Nephron (organoid): ENCODE measurements at regions not wholly inside any gene's neighbourhood (a gene's known extent, or its start where the extent isn't known, plus 50 kb on each side); places are given as distances from the start of the nearest gene placed in this dataset.
A peak's percentile ranks its signal among the peaks of the same experiment; 100 is the strongest.

Source experiments
- H3K27ac Mint-ChIP-seq, 3 experiments: 2 replicates each; pipeline ENCODE4 v1.8.0; 2020; ENCODE audit warnings: mixed read lengths in 3 of 3, mild to moderate bottlenecking in 2 of 3, moderate library complexity in 1 of 3
- H3K27me3 Mint-ChIP-seq: 2 replicates; pipeline ENCODE4 v1.8.0; 2021; ENCODE audit warnings: low read depth, mild to moderate bottlenecking, moderate library complexity, mixed read lengths
- H3K36me3 Mint-ChIP-seq: 2 replicates; pipeline ENCODE4 v1.8.0; 2020; ENCODE audit warnings: low read depth, mixed read lengths
- H3K4me1 Mint-ChIP-seq: 2 replicates; pipeline ENCODE4 v1.8.0; 2020; ENCODE audit warnings: mixed read lengths
- H3K4me3 Mint-ChIP-seq, 3 experiments: 2 replicates each; pipeline ENCODE4 v1.8.0; 2020; ENCODE audit warnings: mild to moderate bottlenecking in 3 of 3, mixed read lengths in 3 of 3, moderate library complexity in 2 of 3
- H3K9me3 Mint-ChIP-seq: 2 replicates; pipeline ENCODE4 v1.8.0; 2020; ENCODE audit warnings: mixed read lengths
- TF ChIP-seq, protein P1 (sequence below), 3 experiments: fragments of 200-600 bp; sonication (generic); IDR thresholded peaks; one replicate each; pipeline ENCODE4 v1.5.0; 2021; ENCODE audit warnings: antibody characterized with exemption in 3 of 3; ENCODE audit not compliant: unreplicated experiment in 3 of 3

DNA sequence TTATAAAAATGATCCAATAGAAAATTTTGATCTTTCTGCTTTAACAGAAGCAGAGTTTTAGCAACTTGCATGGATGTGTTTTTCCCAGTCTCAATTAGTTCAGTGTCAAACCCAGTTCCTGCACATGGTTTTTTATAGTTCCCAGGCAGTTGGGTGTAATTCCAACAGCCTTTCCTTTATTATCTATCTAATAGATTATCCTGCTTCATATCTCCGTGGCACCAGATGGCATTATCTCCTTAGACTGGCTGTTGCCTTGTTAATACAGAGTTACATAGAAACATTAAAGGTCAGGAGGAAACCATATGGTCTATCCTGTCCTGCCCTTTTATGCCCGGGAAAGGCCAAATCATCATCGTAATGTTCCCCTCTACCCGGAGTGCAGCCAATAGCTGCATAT lies 400.9 kb upstream of the SMIM21 start:
- TF ChIP-seq, protein P1, sequence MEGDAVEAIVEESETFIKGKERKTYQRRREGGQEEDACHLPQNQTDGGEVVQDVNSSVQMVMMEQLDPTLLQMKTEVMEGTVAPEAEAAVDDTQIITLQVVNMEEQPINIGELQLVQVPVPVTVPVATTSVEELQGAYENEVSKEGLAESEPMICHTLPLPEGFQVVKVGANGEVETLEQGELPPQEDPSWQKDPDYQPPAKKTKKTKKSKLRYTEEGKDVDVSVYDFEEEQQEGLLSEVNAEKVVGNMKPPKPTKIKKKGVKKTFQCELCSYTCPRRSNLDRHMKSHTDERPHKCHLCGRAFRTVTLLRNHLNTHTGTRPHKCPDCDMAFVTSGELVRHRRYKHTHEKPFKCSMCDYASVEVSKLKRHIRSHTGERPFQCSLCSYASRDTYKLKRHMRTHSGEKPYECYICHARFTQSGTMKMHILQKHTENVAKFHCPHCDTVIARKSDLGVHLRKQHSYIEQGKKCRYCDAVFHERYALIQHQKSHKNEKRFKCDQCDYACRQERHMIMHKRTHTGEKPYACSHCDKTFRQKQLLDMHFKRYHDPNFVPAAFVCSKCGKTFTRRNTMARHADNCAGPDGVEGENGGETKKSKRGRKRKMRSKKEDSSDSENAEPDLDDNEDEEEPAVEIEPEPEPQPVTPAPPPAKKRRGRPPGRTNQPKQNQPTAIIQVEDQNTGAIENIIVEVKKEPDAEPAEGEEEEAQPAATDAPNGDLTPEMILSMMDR (IDR thresholded peaks at IDR 0.05; ENCODE audit: unreplicated experiment in 3 of 3): no peak
- Mint-ChIP-seq H3K27ac (no peak overlapping the region), H3K4me3 (no peak overlapping the region), H3K9me3 (peaks cover 5% of the 10 kb centered on the region), H3K36me3 (no peaks in the 10 kb centered on the region), H3K27me3 (peaks cover 6% of the 10 kb centered on the region), H3K4me1 (peaks cover 12% of the 10 kb centered on the region)

DNA sequence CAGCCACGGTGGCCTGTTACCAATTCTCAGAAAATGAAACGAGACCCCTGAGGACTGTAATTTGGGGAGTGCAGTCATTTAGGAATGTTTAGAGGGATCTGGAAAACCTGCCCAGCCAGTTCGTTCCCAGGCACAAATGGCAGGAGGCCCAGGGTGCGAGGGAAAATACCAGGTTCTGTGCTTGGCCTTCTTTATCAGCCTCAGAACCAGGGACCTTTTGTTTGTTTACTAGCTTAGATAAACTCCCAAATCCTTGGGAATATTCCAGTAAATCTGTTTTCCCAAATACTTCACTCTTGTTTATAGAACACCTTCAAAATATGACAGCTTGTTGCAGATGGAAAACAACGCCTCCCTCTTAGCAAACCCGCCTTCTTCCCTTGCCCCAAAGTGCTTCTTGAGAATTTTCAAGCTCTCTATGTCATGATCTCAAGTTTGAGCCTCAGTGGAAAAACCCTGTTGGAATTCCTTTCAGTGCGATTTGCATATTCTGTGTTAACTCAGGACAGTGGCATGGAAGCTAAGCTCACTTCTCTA lies 400.3 kb upstream of the SMIM21 start:
- Mint-ChIP-seq H3K4me3 (no peak overlapping the region), H3K27ac (no peak overlapping the region), H3K27me3 (peaks cover 6% of the 10 kb centered on the region), H3K9me3 (peaks cover 5% of the 10 kb centered on the region), H3K4me1 (peaks cover 12% of the 10 kb centered on the region), H3K36me3 (no peaks in the 10 kb centered on the region)
- TF ChIP-seq, protein P1 (IDR thresholded peaks at IDR 0.05; ENCODE audit: unreplicated experiment in 3 of 3): no peak

DNA sequence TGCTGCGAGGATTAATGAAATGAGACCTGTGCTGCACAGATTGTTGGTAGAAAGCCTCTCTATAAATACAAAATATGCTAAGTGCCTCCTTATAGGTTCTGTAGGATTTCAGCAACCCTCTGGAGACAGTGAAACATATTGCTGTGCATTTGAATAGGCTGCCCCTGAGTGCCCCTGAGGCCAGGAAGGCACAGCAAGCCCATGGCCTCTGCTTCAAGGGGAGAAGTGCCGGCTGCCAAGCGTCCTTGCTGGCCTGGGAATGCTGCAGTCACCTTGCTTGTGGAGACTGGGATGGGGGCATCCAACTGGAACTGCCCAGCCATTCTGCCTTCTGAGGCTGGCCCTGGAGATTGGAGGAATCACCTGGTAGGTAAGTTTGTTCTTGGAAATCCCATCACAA lies 397.2 kb upstream of the SMIM21 start:
- H3K27ac Mint-ChIP-seq: no peak overlapping the region
- H3K27me3 Mint-ChIP-seq: peaks cover 4% of the 10 kb centered on the region
- H3K4me3 Mint-ChIP-seq: no peak overlapping the region
- H3K4me1 Mint-ChIP-seq: peaks cover 12% of the 10 kb centered on the region
- H3K9me3 Mint-ChIP-seq: no peaks in the 10 kb centered on the region
- TF ChIP-seq, protein P1 (IDR thresholded peaks at IDR 0.05; ENCODE audit: unreplicated experiment in 3 of 3): no peak
- no peaks in the 10 kb centered on the region for H3K36me3 Mint-ChIP-seq

DNA sequence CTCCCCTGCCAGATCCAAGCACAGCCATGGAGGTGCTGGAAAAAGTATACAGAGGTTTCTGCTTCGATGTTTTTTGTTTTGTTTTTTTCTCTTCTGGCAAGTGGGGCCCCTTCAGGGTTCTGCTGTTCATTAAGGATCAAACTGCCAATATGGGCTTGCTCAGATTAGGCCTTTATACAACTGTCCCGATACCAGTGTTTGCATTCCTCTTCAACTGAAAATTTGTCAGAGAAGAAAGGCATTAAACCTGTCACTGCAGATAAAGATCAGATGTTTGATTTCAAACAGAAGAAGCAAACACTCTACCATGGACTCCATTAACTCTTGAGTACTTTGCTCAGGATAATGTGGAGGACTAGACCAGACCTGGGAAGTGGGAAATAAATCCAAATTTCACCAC lies 396.0 kb upstream of the SMIM21 start:
- TF ChIP-seq, protein P1 (IDR thresholded peaks at IDR 0.05; ENCODE audit: unreplicated experiment in 3 of 3): no peak
- no peaks in the 10 kb centered on the region for H3K9me3 Mint-ChIP-seq
- H3K27ac Mint-ChIP-seq: peak overlapping the region in 1 of 3 experiments; percentile 91
- H3K36me3 Mint-ChIP-seq: no peaks in the 10 kb centered on the region
- peaks cover 9% of the 10 kb centered on the region for H3K27me3 Mint-ChIP-seq
- peaks cover 7% of the 10 kb centered on the region for H3K4me1 Mint-ChIP-seq
- no peak overlapping the region for H3K4me3 Mint-ChIP-seq

DNA sequence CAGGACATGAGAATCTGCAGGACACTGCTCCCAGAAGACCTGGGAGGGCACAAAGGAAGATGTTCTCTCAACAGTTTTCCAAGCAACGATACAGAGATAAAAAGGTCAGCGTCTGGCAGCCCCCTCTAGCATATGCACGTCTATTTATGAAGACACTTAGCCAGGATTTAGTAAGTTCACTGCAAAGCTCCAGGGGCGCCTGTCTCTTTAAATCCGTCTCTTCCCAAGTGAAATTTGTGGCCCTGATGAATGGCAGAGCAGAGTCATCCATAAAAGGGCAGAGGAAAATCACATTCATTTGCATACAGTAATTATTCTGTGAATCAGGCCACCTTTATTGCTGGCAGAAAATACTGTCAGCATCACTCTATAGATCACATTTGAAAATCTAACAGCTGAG lies 390.9 kb upstream of the SMIM21 start:
- Mint-ChIP-seq H3K36me3 (no peaks in the 10 kb centered on the region), H3K4me1 (peaks cover 4% of the 10 kb centered on the region), H3K4me3 (no peak overlapping the region), H3K9me3 (no peaks in the 10 kb centered on the region), H3K27ac (no peak overlapping the region), H3K27me3 (peaks cover 12% of the 10 kb centered on the region)
- TF ChIP-seq, protein P1 (IDR thresholded peaks at IDR 0.05; ENCODE audit: unreplicated experiment in 3 of 3): no peak

DNA sequence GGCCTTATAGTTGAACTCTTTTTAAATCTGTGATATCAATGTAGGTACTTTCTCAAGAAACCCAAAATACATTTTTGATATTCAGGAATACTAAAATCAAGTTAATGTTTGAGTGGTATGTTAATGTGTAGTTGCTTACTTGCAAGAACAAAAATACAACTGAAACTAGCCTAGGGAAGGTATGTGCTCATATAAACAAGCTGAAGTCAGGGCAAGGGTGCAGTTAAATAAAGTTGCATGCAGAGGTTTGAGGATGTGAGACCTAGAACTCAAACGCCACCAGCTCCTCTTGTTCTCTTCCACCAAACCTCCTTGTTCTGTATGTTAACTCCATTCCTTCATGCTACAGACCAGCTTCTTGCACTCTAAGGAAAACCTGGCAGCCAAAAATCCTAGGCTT lies 388.3 kb upstream of the SMIM21 start:
- H3K27ac Mint-ChIP-seq: no peak overlapping the region
- H3K36me3 Mint-ChIP-seq: no peaks in the 10 kb centered on the region
- H3K4me3 Mint-ChIP-seq: no peak overlapping the region
- peaks cover 15% of the 10 kb centered on the region for H3K4me1 Mint-ChIP-seq
- peaks cover 12% of the 10 kb centered on the region for H3K27me3 Mint-ChIP-seq
- TF ChIP-seq, protein P1 (IDR thresholded peaks at IDR 0.05; ENCODE audit: unreplicated experiment in 3 of 3): no peak
- H3K9me3 Mint-ChIP-seq: peaks cover 5% of the 10 kb centered on the region
